Tibial artery (tissue), 4 donors: ENCODE measurements at regions not wholly inside any gene's neighbourhood (a gene's known extent, or its start where the extent isn't known, plus 50 kb on each side); places are given as distances from the start of the nearest gene placed in this dataset.

Experiments
- DNase-seq, 2 donors: peaks; one replicate each; pipeline ENCODE4 v3.0.0-alpha.2; 2019
- H3K27ac ChIP-seq, 2 donors: fragments of 200-600 bp; sonication (generic) in 1 of 2; 1 replicate in 1 of 2; 2 replicates in 1 of 2; pipeline ENCODE4 v1.5.1; 2018 to 2019; ENCODE audit warnings: mild to moderate bottlenecking in 1 of 2
- H3K27me3 ChIP-seq, 2 donors: fragments of 200-600 bp; sonication (generic) in 1 of 2; one replicate each; pipeline versions ENCODE4 v1.5.1 to v1.6.0; 2016 to 2019
- H3K36me3 ChIP-seq, 3 donors: fragments of 200-600 bp; sonication (generic) in 2 of 3; one replicate each; pipeline ENCODE4 v1.5.1; 2016 to 2019; ENCODE audit warnings: mild to moderate bottlenecking in 2 of 3
- H3K4me1 ChIP-seq, 4 donors: fragments of 200-600 bp; sonication (generic) in 2 of 4; 1 replicate in 3 of 4; 2 replicates in 1 of 4; pipeline ENCODE4 v1.5.1; 2016 to 2019
- H3K4me3 ChIP-seq, 2 donors: fragments of 200-600 bp; sonication (generic) in 1 of 2; 1 replicate in 1 of 2; 2 replicates in 1 of 2; pipeline ENCODE4 v1.5.1; 2018 to 2019; ENCODE audit warnings: mild to moderate bottlenecking in 2 of 2
- H3K9me3 ChIP-seq, 3 donors: fragments of 200-600 bp; sonication (generic) in 1 of 3; one replicate each; pipeline ENCODE4 v1.5.1; 2016 to 2019
- intact Hi-C: fragments of 100-400 bp; cut with DNase I; formaldehyde crosslinking; loops from one replicate; pipeline ENCODE4 v1.15.0; 2023; ENCODE audit warnings: low total_unique reads
- TF ChIP-seq, protein P1 (sequence below), 2 experiments: fragments of 200-600 bp in 1 of 2; fragments of 450-650 bp in 1 of 2; IDR thresholded peaks; one replicate each; pipeline ENCODE4 v1.5.1; 2017 to 2019; ENCODE audit warnings: antibody characterized with exemption in 2 of 2, mild to moderate bottlenecking in 1 of 2, moderate library complexity in 1 of 2

DNA sequence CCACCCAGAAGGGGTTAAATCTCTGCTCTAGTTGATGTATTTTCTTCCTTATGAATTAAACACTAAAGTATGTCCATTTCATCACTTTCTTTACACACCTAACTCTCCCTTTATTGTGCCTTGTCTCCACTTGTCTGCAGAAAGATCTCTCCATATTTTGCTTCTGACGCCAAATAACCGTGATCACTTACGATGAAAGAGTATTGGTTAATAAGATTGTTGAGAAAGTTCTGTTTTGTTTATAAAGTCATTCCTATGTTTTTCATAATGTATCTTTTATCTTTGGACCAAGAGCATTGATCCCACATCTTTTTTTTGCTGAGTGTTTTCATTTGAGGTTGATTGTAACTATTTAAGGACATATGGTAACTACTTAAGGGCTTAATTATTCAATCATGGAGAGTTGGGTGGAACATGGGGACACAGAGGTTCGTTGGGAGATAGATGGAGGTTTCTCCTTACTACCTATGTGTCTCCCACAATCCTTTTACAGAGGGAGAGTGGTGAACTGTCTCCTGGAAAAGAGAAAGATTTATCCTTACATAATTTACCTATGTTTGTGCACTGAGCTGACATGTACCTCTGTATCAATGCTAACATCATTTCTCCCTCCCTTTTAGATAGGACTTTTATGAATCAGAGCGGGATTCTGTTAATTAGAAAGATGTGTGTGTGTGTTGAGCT lies 120.7 kb upstream of the SLC38A2 start:
- peaks cover 0 to 60% (median 39%) of the 10 kb centered on the region in 4 donors for H3K4me1 ChIP-seq
- intact Hi-C loops: no loop called here

DNA sequence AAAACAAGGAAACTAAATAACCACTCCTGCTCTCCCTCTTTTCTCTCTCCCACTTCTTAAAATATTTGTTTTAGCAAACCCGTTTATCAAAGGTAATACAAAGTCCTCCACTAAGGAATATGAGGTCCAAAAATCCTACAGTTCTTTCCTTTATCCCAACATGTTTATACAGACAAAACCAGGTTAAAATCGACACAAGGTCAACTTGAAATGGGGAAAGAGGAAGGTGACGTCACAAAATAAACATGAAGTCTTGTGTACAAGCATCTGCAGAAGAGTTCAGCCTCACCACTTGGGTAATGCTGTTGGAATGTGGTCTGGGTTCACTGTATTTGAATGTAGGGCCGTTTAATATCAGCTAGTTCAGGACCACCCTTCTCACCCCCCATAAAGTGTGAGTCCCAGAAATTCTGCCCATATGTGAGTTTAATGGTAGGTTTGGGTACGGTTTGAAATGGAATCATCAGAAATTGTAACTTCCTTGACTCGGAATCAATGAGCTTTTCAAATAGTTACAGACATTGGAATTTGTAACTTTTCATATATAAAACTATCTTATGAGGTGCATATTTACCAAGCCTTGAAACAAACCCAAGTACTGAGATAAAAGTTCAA lies 120.0 kb upstream of the SLC38A2 start:
- H3K9me3 ChIP-seq: no peaks in the 10 kb centered on the region
- H3K4me1 ChIP-seq: peaks cover 0 to 60% (median 39%) of the 10 kb centered on the region in 4 donors
- H3K27me3 ChIP-seq: no peaks in the 10 kb centered on the region
- H3K36me3 ChIP-seq: no peaks in the 10 kb centered on the region
- DNase-seq: no peak
- H3K27ac ChIP-seq: peak overlapping the region; percentile 50 to 60
- TF ChIP-seq, protein P1, sequence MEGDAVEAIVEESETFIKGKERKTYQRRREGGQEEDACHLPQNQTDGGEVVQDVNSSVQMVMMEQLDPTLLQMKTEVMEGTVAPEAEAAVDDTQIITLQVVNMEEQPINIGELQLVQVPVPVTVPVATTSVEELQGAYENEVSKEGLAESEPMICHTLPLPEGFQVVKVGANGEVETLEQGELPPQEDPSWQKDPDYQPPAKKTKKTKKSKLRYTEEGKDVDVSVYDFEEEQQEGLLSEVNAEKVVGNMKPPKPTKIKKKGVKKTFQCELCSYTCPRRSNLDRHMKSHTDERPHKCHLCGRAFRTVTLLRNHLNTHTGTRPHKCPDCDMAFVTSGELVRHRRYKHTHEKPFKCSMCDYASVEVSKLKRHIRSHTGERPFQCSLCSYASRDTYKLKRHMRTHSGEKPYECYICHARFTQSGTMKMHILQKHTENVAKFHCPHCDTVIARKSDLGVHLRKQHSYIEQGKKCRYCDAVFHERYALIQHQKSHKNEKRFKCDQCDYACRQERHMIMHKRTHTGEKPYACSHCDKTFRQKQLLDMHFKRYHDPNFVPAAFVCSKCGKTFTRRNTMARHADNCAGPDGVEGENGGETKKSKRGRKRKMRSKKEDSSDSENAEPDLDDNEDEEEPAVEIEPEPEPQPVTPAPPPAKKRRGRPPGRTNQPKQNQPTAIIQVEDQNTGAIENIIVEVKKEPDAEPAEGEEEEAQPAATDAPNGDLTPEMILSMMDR (IDR thresholded peaks at IDR 0.05): no peak
- intact Hi-C loops: no loop called here
- H3K4me3 ChIP-seq: no peak overlapping the region

More for the DNA sequence above, 120.7 kb upstream of the SLC38A2 start:
- Histone ChIP-seq H3K27me3 (no peaks in the 10 kb centered on the region), H3K36me3 (no peaks in the 10 kb centered on the region), H3K4me3 (no peak overlapping the region), H3K9me3 (no peaks in the 10 kb centered on the region), H3K27ac (peak overlapping the region; percentile 42 to 60)
- TF ChIP-seq, protein P1 (IDR thresholded peaks at IDR 0.05): no peak
- DNase-seq: no peak

DNA sequence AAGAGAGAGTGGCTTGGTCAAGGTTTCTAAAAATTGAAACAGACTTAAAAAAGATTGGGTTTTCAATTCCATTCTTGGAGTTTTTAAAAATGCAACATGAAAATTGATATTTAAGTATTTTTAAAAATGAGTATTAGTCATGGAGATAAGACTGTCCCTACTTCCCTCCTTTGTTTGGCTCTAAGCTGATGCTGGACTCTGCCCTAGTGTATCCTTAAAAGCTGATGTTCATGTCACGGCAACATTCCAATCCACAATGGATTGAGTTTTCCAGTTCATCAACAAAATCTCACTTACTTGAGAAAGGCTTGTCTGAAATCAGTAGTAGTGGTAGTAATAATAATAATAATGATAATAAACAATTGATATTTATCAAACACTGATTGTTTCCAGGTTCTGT lies 119.0 kb upstream of the SLC38A2 start:
- TF ChIP-seq, protein P1 (IDR thresholded peaks at IDR 0.05): no peak
- no peak overlapping the region for H3K4me3 ChIP-seq
- no peaks in the 10 kb centered on the region for H3K27me3 ChIP-seq
- H3K36me3 ChIP-seq: no peaks in the 10 kb centered on the region
- no peak for DNase-seq
- no peaks in the 10 kb centered on the region for H3K9me3 ChIP-seq
- peak overlapping the region in 1 of 2 donors; percentile 60 for H3K27ac ChIP-seq
- intact Hi-C loops: no loop called here
- peaks cover 0 to 60% (median 39%) of the 10 kb centered on the region in 4 donors for H3K4me1 ChIP-seq

DNA sequence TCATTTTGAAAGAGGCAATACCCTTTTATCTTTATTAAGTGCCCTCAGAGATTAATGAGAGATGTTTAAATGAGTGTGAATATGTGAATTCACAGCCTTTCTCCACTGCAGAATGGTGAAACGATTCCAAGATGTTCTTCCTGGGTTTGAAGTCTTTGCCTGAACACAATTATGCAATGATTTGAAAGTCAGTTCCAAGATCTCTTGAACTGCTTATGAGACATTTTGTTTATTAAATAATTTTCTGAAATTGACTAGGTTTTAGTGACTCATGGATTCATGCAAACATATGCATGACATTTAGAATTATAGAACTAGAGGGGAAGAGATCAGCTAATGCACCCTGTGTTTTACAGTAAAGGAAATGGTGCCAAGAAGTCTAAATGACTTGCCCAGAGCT lies 118.1 kb upstream of the SLC38A2 start:
- no peaks in the 10 kb centered on the region for H3K36me3 ChIP-seq
- intact Hi-C loops: no loop called here
- no peak overlapping the region for H3K4me3 ChIP-seq
- no peaks in the 10 kb centered on the region for H3K9me3 ChIP-seq
- TF ChIP-seq, protein P1 (IDR thresholded peaks at IDR 0.05): no peak
- no peaks in the 10 kb centered on the region for H3K27me3 ChIP-seq
- no peak for DNase-seq
- H3K27ac ChIP-seq: peak overlapping the region; percentile 41 to 60
- peaks cover 0 to 60% (median 39%) of the 10 kb centered on the region in 4 donors for H3K4me1 ChIP-seq

DNA sequence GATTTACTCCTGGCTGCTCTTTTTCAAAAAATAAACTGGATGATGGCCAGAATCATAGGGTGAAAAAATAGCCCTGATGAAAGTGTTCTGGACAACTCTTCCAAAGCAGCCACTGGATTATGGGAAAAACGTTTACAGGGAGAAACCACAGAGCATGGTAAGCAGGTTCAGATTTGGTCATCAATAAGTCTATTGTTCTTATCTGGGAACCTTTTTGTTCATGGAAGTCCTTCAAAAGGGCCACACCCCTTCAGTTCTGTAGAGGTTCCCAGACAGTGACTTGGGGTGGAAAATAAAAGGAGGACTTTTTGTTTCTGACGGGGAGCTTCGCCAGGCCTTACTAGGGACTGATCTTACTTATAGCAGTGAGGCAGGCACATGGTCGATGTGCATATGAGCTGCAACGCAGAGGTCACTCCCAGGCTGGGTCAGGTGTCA lies 117.4 kb upstream of the SLC38A2 start:
- peaks cover 0 to 59% (median 36%) of the 10 kb centered on the region in 4 donors for H3K4me1 ChIP-seq
- H3K27ac ChIP-seq: peak overlapping the region; percentile 41 to 60
- TF ChIP-seq, protein P1 (IDR thresholded peaks at IDR 0.05): no peak
- H3K9me3 ChIP-seq: no peaks in the 10 kb centered on the region
- no peak overlapping the region for H3K4me3 ChIP-seq
- no peak for DNase-seq
- intact Hi-C loops: no loop called here
- H3K36me3 ChIP-seq: no peaks in the 10 kb centered on the region
- H3K27me3 ChIP-seq: no peaks in the 10 kb centered on the region
